Esophagus (tissue), 2 donors: ENCODE measurements at regions not wholly inside any gene's neighbourhood (a gene's known extent, or its start where the extent isn't known, plus 50 kb on each side); places are given as distances from the start of the nearest gene placed in this dataset.

Experiments
- H3K27ac ChIP-seq, 2 donors: one replicate each; pipeline ENCODE4 v1.5.1; 2013; ENCODE audit warnings: low read depth in 2 of 2, mild to moderate bottlenecking in 2 of 2, inconsistent platforms in 1 of 2, low read length in 1 of 2, moderate library complexity in 1 of 2
- H3K27me3 ChIP-seq, 2 donors: one replicate each; pipeline ENCODE4 v1.6.1; 2013; ENCODE audit warnings: low read length in 2 of 2, control low read depth in 1 of 2, mild to moderate bottlenecking in 1 of 2; ENCODE audit not compliant: insufficient read depth in 2 of 2, control insufficient read depth in 1 of 2
- H3K36me3 ChIP-seq, 2 donors: one replicate each; pipeline ENCODE4 v1.6.1; 2013; ENCODE audit warnings: low read length in 1 of 2; ENCODE audit not compliant: control insufficient read depth in 2 of 2, insufficient read depth in 2 of 2
- H3K4me1 ChIP-seq, 2 donors: one replicate each; pipeline ENCODE4 v1.6.1; 2013; ENCODE audit warnings: low read length in 1 of 2; ENCODE audit not compliant: control insufficient read depth in 2 of 2, insufficient read depth in 2 of 2
- H3K4me3 ChIP-seq, 2 donors: one replicate each; pipeline ENCODE4 v1.5.1; 2013; ENCODE audit warnings: low read length in 2 of 2, mild to moderate bottlenecking in 2 of 2, low read depth in 1 of 2, moderate library complexity in 1 of 2
- H3K9me3 ChIP-seq, 2 donors: one replicate each; pipeline ENCODE4 v1.6.1; 2013; ENCODE audit warnings: mild to moderate bottlenecking in 2 of 2, low read depth in 1 of 2, low read length in 1 of 2, moderate library complexity in 1 of 2; ENCODE audit not compliant: control insufficient read depth in 2 of 2, insufficient read depth in 1 of 2
- WGBS, 2 donors: extraction: QIAGEN DNeasy Blood & Tissue Kit; methylation state at CpG; one replicate each; pipeline ENCODE4 v1.1.7; 2013; 5-methylcytosine and 5-hydroxymethylcytosine counted together
- donor health status: healthy with polysubstance abuse.
- donor health status: Bipolar disorder and iron deficiency.

GRCh38 chr4:107562316-107562715 lies 157.7 kb downstream of the PAPSS1 start:
- Histone ChIP-seq H3K4me3 (no peak overlapping the region), H3K9me3 (no peaks in the 10 kb centered on the region), H3K27me3 (no peaks in the 10 kb centered on the region), H3K27ac (no peak overlapping the region), H3K36me3 (no peaks in the 10 kb centered on the region), H3K4me1 (no peaks in the 10 kb centered on the region)
- 91 to 95% methylated on average over 2 of the region's 2 CpGs for WGBS, 2 donors

- H3K9me3 ChIP-seq, result no peaks in the 10 kb centered on the region
- no peak overlapping the region for H3K27ac ChIP-seq
- H3K4me1 ChIP-seq, result no peaks in the 10 kb centered on the region
- H3K36me3 ChIP-seq, result no peaks in the 10 kb centered on the region
- no peaks in the 10 kb centered on the region for H3K27me3 ChIP-seq
- WGBS, 2 donors, result 45 to 59% methylated on average over 4 of the region's 4 CpGs
- no peak overlapping the region for H3K4me3 ChIP-seq
Measured at GRCh38 chr4:107561481-107561880, 158.6 kb downstream of the PAPSS1 start.

GRCh38 chr4:107559653-107560052 lies 160.4 kb downstream of the PAPSS1 start:
- no peaks in the 10 kb centered on the region for H3K4me1 ChIP-seq
- H3K36me3 ChIP-seq, result no peaks in the 10 kb centered on the region
- no peak overlapping the region for H3K27ac ChIP-seq
- H3K9me3 ChIP-seq, result no peaks in the 10 kb centered on the region
- H3K27me3 ChIP-seq, result no peaks in the 10 kb centered on the region
- no peak overlapping the region for H3K4me3 ChIP-seq

- Histone ChIP-seq H3K9me3 (no peaks in the 10 kb centered on the region), H3K36me3 (no peaks in the 10 kb centered on the region), H3K27ac (no peak overlapping the region), H3K4me3 (no peak overlapping the region), H3K27me3 (no peaks in the 10 kb centered on the region), H3K4me1 (no peaks in the 10 kb centered on the region)
- WGBS, 2 donors, result 90 to 91% methylated on average over 3 of the region's 3 CpGs
Measured at GRCh38 chr4:107552306-107552705, 167.7 kb downstream of the PAPSS1 start.

- 48 to 55% methylated on average over 7 of the region's 7 CpGs for WGBS, 2 donors
- Histone ChIP-seq H3K27ac (no peak overlapping the region), H3K4me3 (no peak overlapping the region), H3K36me3 (no peaks in the 10 kb centered on the region), H3K9me3 (no peaks in the 10 kb centered on the region), H3K27me3 (no peaks in the 10 kb centered on the region), H3K4me1 (no peaks in the 10 kb centered on the region)
Measured at GRCh38 chr4:107548211-107548905, 171.7 kb downstream of the PAPSS1 start.

- 47 to 71% methylated on average over 2 of the region's 2 CpGs for WGBS, 2 donors
- H3K36me3 ChIP-seq, result no peaks in the 10 kb centered on the region
- H3K27ac ChIP-seq, result no peak overlapping the region
- H3K9me3 ChIP-seq, result no peaks in the 10 kb centered on the region
- H3K4me1 ChIP-seq, result peaks cover 0 to 2% of the 10 kb centered on the region in 2 donors
- H3K27me3 ChIP-seq, result no peaks in the 10 kb centered on the region
- H3K4me3 ChIP-seq, result no peak overlapping the region
Measured at GRCh38 chr4:107546638-107547037, 173.4 kb downstream of the PAPSS1 start.

- H3K9me3 ChIP-seq, result no peaks in the 10 kb centered on the region
- H3K27me3 ChIP-seq, result no peaks in the 10 kb centered on the region
- no peak overlapping the region for H3K4me3 ChIP-seq
- peaks cover 0 to 2% of the 10 kb centered on the region in 2 donors for H3K4me1 ChIP-seq
- WGBS, 2 donors, result 83 to 87% methylated on average over 2 of the region's 2 CpGs
- no peak overlapping the region for H3K27ac ChIP-seq
- no peaks in the 10 kb centered on the region for H3K36me3 ChIP-seq
Measured at GRCh38 chr4:107541511-107541910, 178.5 kb downstream of the PAPSS1 start.

- Histone ChIP-seq H3K9me3 (no peaks in the 10 kb centered on the region), H3K4me3 (no peak overlapping the region), H3K36me3 (no peaks in the 10 kb centered on the region), H3K27ac (no peak overlapping the region), H3K4me1 (no peaks in the 10 kb centered on the region), H3K27me3 (no peaks in the 10 kb centered on the region)
- 58 to 62% methylated on average over 1 of the region's 1 CpG for WGBS, 2 donors
Measured at GRCh38 chr4:107531927-107532326, 188.1 kb downstream of the PAPSS1 start.

GRCh38 chr4:107520368-107520767 lies 199.7 kb downstream of the PAPSS1 start:
- WGBS, 2 donors, result 81 to 83% methylated on average over 7 of the region's 7 CpGs
- Histone ChIP-seq H3K36me3 (no peaks in the 10 kb centered on the region), H3K27ac (no peak overlapping the region), H3K4me1 (no peaks in the 10 kb centered on the region), H3K4me3 (no peak overlapping the region), H3K9me3 (no peaks in the 10 kb centered on the region), H3K27me3 (no peaks in the 10 kb centered on the region)

GRCh38 chr4:107519053-107519452 lies 201.0 kb downstream of the PAPSS1 start:
- WGBS, 2 donors, result 16 to 17% methylated on average over 1 of the region's 1 CpG
- no peaks in the 10 kb centered on the region for H3K4me1 ChIP-seq
- no peak overlapping the region for H3K4me3 ChIP-seq
- no peaks in the 10 kb centered on the region for H3K27me3 ChIP-seq
- no peaks in the 10 kb centered on the region for H3K36me3 ChIP-seq
- H3K27ac ChIP-seq, result no peak overlapping the region
- no peaks in the 10 kb centered on the region for H3K9me3 ChIP-seq
